ENCODE measurements at regions not wholly inside any gene's neighbourhood (a gene's known extent, or its start where the extent isn't known, plus 50 kb on each side); places are given as distances from the start of the nearest gene placed in this dataset.
"Not testable (repeated sequence)": the region's sequence is repeated elsewhere in the genome, so short reads cannot be mapped to it uniquely, and the experiment has no call there.

GRCh38 chr14:30387871-30388270, 171.1 kb upstream of the G2E3 start:
- DNase-seq = no peak

- DNase-seq = no peak
Observed at GRCh38 chr14:30389134-30389876, 169.7 kb upstream of the G2E3 start.

- no peak for DNase-seq
Observed at GRCh38 chr14:30389877-30390385, 169.0 kb upstream of the G2E3 start.

GRCh38 chr14:30395065-30395464, 163.9 kb upstream of the G2E3 start:
- no peak for DNase-seq

- no peak for DNase-seq
Observed at GRCh38 chr14:30402846-30403245, 156.1 kb upstream of the G2E3 start.

- no peak for DNase-seq
Observed at GRCh38 chr14:30403791-30404190, 155.2 kb upstream of the G2E3 start.

GRCh38 chr14:30409508-30410015, 149.4 kb upstream of the G2E3 start:
- DNase-seq = not testable (repeated sequence)

- DNase-seq = no peak
Observed at GRCh38 chr14:30410986-30411385, 148.0 kb upstream of the G2E3 start.

- not testable (repeated sequence) for DNase-seq
Observed at GRCh38 chr14:30413184-30413583, 145.8 kb upstream of the G2E3 start.

GRCh38 chr14:30417121-30417520, 141.8 kb upstream of the G2E3 start:
- DNase-seq = no peak

GRCh38 chr14:30417999-30418398, 141.0 kb upstream of the G2E3 start:
- no peak for DNase-seq

GRCh38 chr14:30419037-30419436, 139.9 kb upstream of the G2E3 start:
- no peak for DNase-seq

- no peak for DNase-seq
Observed at GRCh38 chr14:30420515-30420914, 138.4 kb upstream of the G2E3 start.

- DNase-seq = no peak
Observed at GRCh38 chr14:30426463-30426862, 132.5 kb upstream of the G2E3 start.

- no peak for DNase-seq
Observed at GRCh38 chr14:30427401-30427800, 131.6 kb upstream of the G2E3 start.

- DNase-seq = no peak
Observed at GRCh38 chr14:30427846-30428245, 131.1 kb upstream of the G2E3 start.

- no peak for DNase-seq
Observed at GRCh38 chr14:30431552-30431951, 127.4 kb upstream of the G2E3 start.

- no peak for DNase-seq
Observed at GRCh38 chr14:30440961-30441360, 118.0 kb upstream of the G2E3 start.

- DNase-seq = no peak
Observed at GRCh38 chr14:30443368-30444007, 115.5 kb upstream of the G2E3 start.

- DNase-seq = no peak
Observed at GRCh38 chr14:30444451-30444850, 114.5 kb upstream of the G2E3 start.

GRCh38 chr14:30445011-30445793, 113.8 kb upstream of the G2E3 start:
- DNase-seq = no peak

GRCh38 chr14:30445852-30446251, 113.1 kb upstream of the G2E3 start:
- DNase-seq = no peak
